Gastrocnemius medialis (tissue), 4 donors: ENCODE measurements at regions not wholly inside any gene's neighbourhood (a gene's known extent, or its start where the extent isn't known, plus 50 kb on each side); places are given as distances from the start of the nearest gene placed in this dataset.

Source experiments
- ATAC-seq, 2 donors: fragments of 150-250 bp; one replicate each; pipeline ENCODE4 v1.9.1; 2016
- DNase-seq, 2 donors: peaks; one replicate each; pipeline ENCODE4 v3.0.0-alpha.2; 2019
- H3K27ac ChIP-seq, 4 donors: fragments of 200-600 bp; sonication (generic); 1 replicate in 1 of 4; 2 replicates in 3 of 4; pipeline ENCODE4 v1.5.1; 2016 to 2018; ENCODE audit warnings: mild to moderate bottlenecking in 2 of 4, moderate library complexity in 1 of 4
- H3K27me3 ChIP-seq, 3 donors: fragments of 200-600 bp; sonication (generic) in 2 of 3; 1 replicate in 1 of 3; 2 replicates in 2 of 3; pipeline versions ENCODE4 v1.5.1 to v1.6.0; 2016 to 2019; ENCODE audit warnings: mild to moderate bottlenecking in 1 of 3, moderate library complexity in 1 of 3
- H3K36me3 ChIP-seq, 2 donors: fragments of 200-600 bp; sonication (generic) in 1 of 2; one replicate each; pipeline ENCODE4 v1.5.1; 2017 to 2018
- H3K4me1 ChIP-seq, 2 donors: fragments of 200-600 bp; sonication (generic) in 1 of 2; one replicate each; pipeline ENCODE4 v1.5.1; 2016 to 2017; ENCODE audit warnings: mild to moderate bottlenecking in 2 of 2
- H3K4me3 ChIP-seq, 4 donors: fragments of 200-600 bp; sonication (generic) in 3 of 4; 1 replicate in 1 of 4; 2 replicates in 3 of 4; pipeline ENCODE4 v1.5.1; 2016 to 2019; ENCODE audit warnings: mild to moderate bottlenecking in 2 of 4
- H3K9me3 ChIP-seq, 3 donors: fragments of 200-600 bp; sonication (generic) in 2 of 3; 1 replicate in 1 of 3; 2 replicates in 2 of 3; pipeline ENCODE4 v1.5.1; 2016 to 2019
- CTCF ChIP-seq, 5 experiments: fragments of 450-650 bp in 3 of 5; fragments of 200-600 bp in 2 of 5; sonication (generic) in 2 of 5; IDR thresholded peaks in 4 of 5; conservative IDR thresholded peaks in 1 of 5; 1 replicate in 4 of 5; 2 replicates in 1 of 5; pipeline ENCODE4 v1.5.1; 2016 to 2019; ENCODE audit warnings: antibody characterized with exemption in 5 of 5, mild to moderate bottlenecking in 3 of 5, moderate library complexity in 3 of 5
- POLR2A ChIP-seq, 2 donors: fragments of 450-650 bp; IDR thresholded peaks; one replicate each; pipeline ENCODE4 v1.6.1; 2017; ENCODE audit warnings: antibody characterized with exemption in 2 of 2, mild to moderate bottlenecking in 2 of 2, moderate library complexity in 2 of 2
- in situ Hi-C, 4 donors: fragments of 200-750 bp; cut with MboI; loops; one replicate each; pipeline versions ENCODE4 v1.15.0 to v1.8.0; 2017; ENCODE audit warnings: low sequenced_read_pairs in 4 of 4
- intact Hi-C: fragments of 100-400 bp; cut with DNase I; formaldehyde crosslinking; loops from one replicate; pipeline ENCODE4 v1.15.1; 2023; ENCODE audit warnings: low total_unique reads

DNA sequence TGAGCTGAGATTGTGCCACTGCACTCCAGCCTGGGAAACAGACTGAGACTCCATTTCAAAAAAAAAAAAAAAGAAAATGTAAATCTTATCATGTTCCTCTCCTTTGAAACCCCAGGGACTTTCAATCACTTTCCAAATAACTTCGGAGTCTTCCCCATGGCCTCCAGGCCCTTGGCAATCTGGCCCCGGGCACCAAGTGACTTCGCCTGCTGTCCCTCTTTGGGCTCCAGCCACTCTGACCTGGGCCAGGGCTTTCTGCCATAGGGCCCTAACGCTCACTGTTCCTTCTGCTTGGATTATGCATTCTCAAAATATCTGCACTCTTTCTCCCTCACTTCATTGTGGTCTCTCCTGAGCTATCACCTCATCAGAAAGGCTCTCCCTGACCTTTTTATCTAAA is 260.9 kb downstream of the KLF13 start:
- ATAC-seq = no peak
- TF ChIP-seq POLR2A (IDR thresholded peaks at IDR 0.05) (no peak), CTCF (IDR thresholded peaks at IDR 0.05 in 4 of 5, conservative IDR thresholded peaks at IDR 0.05 in 1 of 5) (no peak)
- intact Hi-C loops = no loop called here

DNA sequence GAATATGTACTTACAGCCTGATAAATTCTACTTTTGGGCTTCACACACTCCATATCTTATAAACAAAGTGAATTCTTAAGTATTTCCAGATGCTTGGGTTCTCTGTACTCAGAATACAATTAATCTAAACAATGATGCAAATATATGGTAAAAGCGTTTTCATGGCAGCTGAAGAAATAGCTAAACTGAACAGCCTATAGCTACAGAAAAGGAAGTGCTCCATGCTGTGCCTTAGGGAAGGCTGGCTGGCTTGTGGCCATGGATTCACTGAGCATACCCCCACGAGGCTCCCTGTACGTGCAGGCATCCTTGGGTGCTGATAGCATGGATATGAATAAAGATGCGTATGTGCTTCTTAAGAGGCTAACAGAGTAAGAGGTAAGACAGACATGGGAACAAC is 264.0 kb downstream of the KLF13 start:
- Histone ChIP-seq H3K27me3 (no peaks in the 10 kb centered on the region), H3K36me3 (no peaks in the 10 kb centered on the region), H3K27ac (no peak overlapping the region), H3K9me3 (no peaks in the 10 kb centered on the region), H3K4me3 (no peak overlapping the region), H3K4me1 (no peaks in the 10 kb centered on the region)
- DNase-seq (no peak), ATAC-seq (no peak)
- in situ Hi-C loops = no loop called here
- intact Hi-C loops = no loop called here
- TF ChIP-seq CTCF (IDR thresholded peaks at IDR 0.05 in 4 of 5, conservative IDR thresholded peaks at IDR 0.05 in 1 of 5) (no peak), POLR2A (IDR thresholded peaks at IDR 0.05) (no peak)

More for the DNA sequence above, 260.9 kb downstream of the KLF13 start:
- Histone ChIP-seq H3K27me3 (no peaks in the 10 kb centered on the region), H3K9me3 (no peaks in the 10 kb centered on the region), H3K4me1 (no peaks in the 10 kb centered on the region), H3K4me3 (no peak overlapping the region), H3K27ac (no peak overlapping the region), H3K36me3 (no peaks in the 10 kb centered on the region)
- in situ Hi-C loops = no loop called here
- no peak for DNase-seq

DNA sequence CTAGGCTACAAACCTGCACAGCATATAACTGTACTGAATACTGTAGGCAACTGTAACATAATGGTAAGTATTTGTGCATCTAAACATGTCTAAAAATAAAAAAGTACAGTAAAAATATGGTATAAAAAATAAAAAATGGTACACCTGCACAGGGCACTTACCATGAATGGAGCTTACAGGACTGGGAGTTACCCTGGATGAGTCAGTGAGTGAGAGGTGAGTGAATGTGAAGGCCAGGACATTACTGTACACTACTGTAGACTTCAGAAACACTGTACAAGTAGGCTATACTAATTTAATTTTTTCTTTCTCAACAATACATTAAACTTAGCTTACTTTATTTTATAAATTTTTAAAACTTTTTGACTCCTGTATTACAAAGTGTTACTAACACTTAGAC is 265.3 kb downstream of the KLF13 start:
- Histone ChIP-seq H3K9me3 (no peaks in the 10 kb centered on the region), H3K4me3 (no peak overlapping the region), H3K27me3 (no peaks in the 10 kb centered on the region), H3K4me1 (no peaks in the 10 kb centered on the region), H3K27ac (no peak overlapping the region), H3K36me3 (no peaks in the 10 kb centered on the region)
- TF ChIP-seq POLR2A (IDR thresholded peaks at IDR 0.05) (no peak), CTCF (IDR thresholded peaks at IDR 0.05 in 4 of 5, conservative IDR thresholded peaks at IDR 0.05 in 1 of 5) (no peak)
- in situ Hi-C loops = no loop called here
- ATAC-seq (no peak), DNase-seq (no peak)
- intact Hi-C loops = no loop called here

- no peaks in the 10 kb centered on the region for H3K4me1 ChIP-seq
- no peak overlapping the region for H3K4me3 ChIP-seq
- no peaks in the 10 kb centered on the region for H3K9me3 ChIP-seq
- in situ Hi-C loops = no loop called here
- no peaks in the 10 kb centered on the region for H3K27me3 ChIP-seq
- TF ChIP-seq POLR2A (IDR thresholded peaks at IDR 0.05) = no peak
- no peak for TF ChIP-seq CTCF (IDR thresholded peaks at IDR 0.05 in 4 of 5, conservative IDR thresholded peaks at IDR 0.05 in 1 of 5)
- H3K27ac ChIP-seq = no peak overlapping the region
- no peak for ATAC-seq
- no peak for DNase-seq
- intact Hi-C loops = no loop called here
- H3K36me3 ChIP-seq = no peaks in the 10 kb centered on the region
Observed at GRCh38 chr15:31597466-31597865, 270.8 kb downstream of the KLF13 start.

GRCh38 chr15:31598620-31599019 is 272.0 kb downstream of the KLF13 start:
- no peak for ATAC-seq

More at GRCh38 chr15:31598620-31599019, 272.0 kb downstream of the KLF13 start:
- H3K9me3 ChIP-seq = no peaks in the 10 kb centered on the region
- no peaks in the 10 kb centered on the region for H3K36me3 ChIP-seq
- intact Hi-C loops (no loop called here), in situ Hi-C loops (no loop called here)
- H3K4me3 ChIP-seq = no peak overlapping the region
- H3K4me1 ChIP-seq = no peaks in the 10 kb centered on the region
- TF ChIP-seq CTCF (IDR thresholded peaks at IDR 0.05 in 4 of 5, conservative IDR thresholded peaks at IDR 0.05 in 1 of 5) (no peak), POLR2A (IDR thresholded peaks at IDR 0.05) (no peak)
- no peaks in the 10 kb centered on the region for H3K27me3 ChIP-seq
- H3K27ac ChIP-seq = no peak overlapping the region
- DNase-seq = no peak
